Kidney (tissue), 13 donors: ENCODE measurements at regions not wholly inside any gene's neighbourhood (a gene's known extent, or its start where the extent isn't known, plus 50 kb on each side); places are given as distances from the start of the nearest gene placed in this dataset.
"Not testable (repeated sequence)": the region's sequence is repeated elsewhere in the genome, so short reads cannot be mapped to it uniquely, and the experiment has no call there.

Experiments used
- DNase-seq, 5 donors: peaks; one replicate each; pipeline ENCODE4 v3.0.0-alpha.2; 2013 to 2020
- FAIRE-seq: peaks from 2 replicates; lab custom pipeline; 2012; peaks lifted over from hg19 to GRCh38; lab: Jason Lieb, UNC
- H3K27ac ChIP-seq, 2 donors: one replicate each; pipeline ENCODE4 v1.7.0; 2013; ENCODE audit warnings: low read depth in 2 of 2, low read length in 2 of 2, inconsistent platforms in 1 of 2
- H3K27me3 ChIP-seq: one replicate; pipeline ENCODE4 v1.7.1; 2013; ENCODE audit warnings: low read length, inconsistent platforms; ENCODE audit not compliant: control insufficient read depth, insufficient read depth
- H3K36me3 ChIP-seq, 3 donors: one replicate each; pipeline versions ENCODE4 v1.7.0 to v1.7.1; 2013; ENCODE audit warnings: low read length in 3 of 3, control low read depth in 1 of 3, inconsistent platforms in 1 of 3; ENCODE audit not compliant: insufficient read depth in 3 of 3, control insufficient read depth in 2 of 3
- H3K4me1 ChIP-seq, 3 donors: one replicate each; pipeline versions ENCODE4 v1.7.0 to v1.7.1; 2013; ENCODE audit warnings: low read length in 3 of 3, inconsistent platforms in 1 of 3, low read depth in 1 of 3; ENCODE audit not compliant: control insufficient read depth in 2 of 3, insufficient read depth in 2 of 3
- H3K4me3 ChIP-seq, 3 donors: one replicate each; pipeline versions ENCODE4 v1.7.0 to v1.8.1; 2013; ENCODE audit warnings: low read length in 3 of 3, control low read depth in 1 of 3, inconsistent platforms in 1 of 3
- H3K9ac ChIP-seq, 3 donors: one replicate each; pipeline versions ENCODE4 v1.7.0 to v1.7.1; 2013; ENCODE audit warnings: low read length in 3 of 3, control low read depth in 1 of 3, inconsistent platforms in 1 of 3
- H3K9me3 ChIP-seq, 3 donors: one replicate each; pipeline versions ENCODE4 v1.7.0 to v1.7.1; 2013; ENCODE audit warnings: low read length in 3 of 3, control low read depth in 1 of 3, inconsistent platforms in 1 of 3; ENCODE audit not compliant: control insufficient read depth in 2 of 3, insufficient read depth in 1 of 3
- intact Hi-C: fragments of 100-400 bp; cut with DNase I; formaldehyde crosslinking; loops from one replicate; pipeline ENCODE4 v1.11.1; 2022
- TF ChIP-seq, protein P1 (sequence below): IDR thresholded peaks from 3 replicates; pipeline ENCODE4 v1.5.1; 2012; ENCODE audit warnings: mild to moderate bottlenecking, moderate library complexity, borderline replicate concordance; ENCODE audit not compliant: insufficient read depth; ENCODE audit errors: extremely low read depth
- donor health status: control.
- donor health status: control.
- donor health status: control.
- donor health status: control.
- donor health status: control.
- donor health status: DM: yes; HTN: yes; CAD: no.
- donor health status: Normal renal cell carcinoma (clear cell type).

DNA sequence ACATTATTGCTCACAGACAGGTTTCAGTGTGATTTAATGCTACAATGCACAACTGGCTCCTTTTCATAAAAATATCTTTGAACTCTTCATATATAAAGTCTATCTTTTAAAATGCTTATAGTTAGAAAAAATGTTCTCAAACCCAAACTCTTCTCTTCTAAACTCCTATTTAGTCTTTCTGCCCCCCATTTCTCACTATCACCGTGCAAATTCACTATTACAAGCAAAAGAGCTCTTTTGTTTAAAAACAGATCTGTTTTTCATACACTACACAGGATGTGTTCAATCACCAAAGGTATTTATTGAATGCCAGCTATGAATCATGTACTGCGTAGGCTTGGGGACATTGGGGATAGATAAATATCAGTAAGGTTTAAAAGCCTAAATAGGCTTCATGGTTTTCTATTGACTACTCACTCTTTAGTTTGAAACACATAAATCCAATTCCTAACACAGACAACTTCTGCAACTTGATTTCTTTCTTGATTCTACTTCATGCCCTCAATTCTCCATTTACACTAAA lies 692.3 kb downstream of the C12orf50 start:
- Histone ChIP-seq H3K36me3 (no peaks in the 10 kb centered on the region), H3K9ac (no peak overlapping the region), H3K27me3 (no peaks in the 10 kb centered on the region), H3K9me3 (no peaks in the 10 kb centered on the region), H3K27ac (no peak overlapping the region), H3K4me3 (no peak overlapping the region), H3K4me1 (no peaks in the 10 kb centered on the region)
- intact Hi-C loops: no loop called here
- TF ChIP-seq, protein P1, sequence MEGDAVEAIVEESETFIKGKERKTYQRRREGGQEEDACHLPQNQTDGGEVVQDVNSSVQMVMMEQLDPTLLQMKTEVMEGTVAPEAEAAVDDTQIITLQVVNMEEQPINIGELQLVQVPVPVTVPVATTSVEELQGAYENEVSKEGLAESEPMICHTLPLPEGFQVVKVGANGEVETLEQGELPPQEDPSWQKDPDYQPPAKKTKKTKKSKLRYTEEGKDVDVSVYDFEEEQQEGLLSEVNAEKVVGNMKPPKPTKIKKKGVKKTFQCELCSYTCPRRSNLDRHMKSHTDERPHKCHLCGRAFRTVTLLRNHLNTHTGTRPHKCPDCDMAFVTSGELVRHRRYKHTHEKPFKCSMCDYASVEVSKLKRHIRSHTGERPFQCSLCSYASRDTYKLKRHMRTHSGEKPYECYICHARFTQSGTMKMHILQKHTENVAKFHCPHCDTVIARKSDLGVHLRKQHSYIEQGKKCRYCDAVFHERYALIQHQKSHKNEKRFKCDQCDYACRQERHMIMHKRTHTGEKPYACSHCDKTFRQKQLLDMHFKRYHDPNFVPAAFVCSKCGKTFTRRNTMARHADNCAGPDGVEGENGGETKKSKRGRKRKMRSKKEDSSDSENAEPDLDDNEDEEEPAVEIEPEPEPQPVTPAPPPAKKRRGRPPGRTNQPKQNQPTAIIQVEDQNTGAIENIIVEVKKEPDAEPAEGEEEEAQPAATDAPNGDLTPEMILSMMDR: no peak
- DNase-seq: no peak
- FAIRE-seq: no peak

DNA sequence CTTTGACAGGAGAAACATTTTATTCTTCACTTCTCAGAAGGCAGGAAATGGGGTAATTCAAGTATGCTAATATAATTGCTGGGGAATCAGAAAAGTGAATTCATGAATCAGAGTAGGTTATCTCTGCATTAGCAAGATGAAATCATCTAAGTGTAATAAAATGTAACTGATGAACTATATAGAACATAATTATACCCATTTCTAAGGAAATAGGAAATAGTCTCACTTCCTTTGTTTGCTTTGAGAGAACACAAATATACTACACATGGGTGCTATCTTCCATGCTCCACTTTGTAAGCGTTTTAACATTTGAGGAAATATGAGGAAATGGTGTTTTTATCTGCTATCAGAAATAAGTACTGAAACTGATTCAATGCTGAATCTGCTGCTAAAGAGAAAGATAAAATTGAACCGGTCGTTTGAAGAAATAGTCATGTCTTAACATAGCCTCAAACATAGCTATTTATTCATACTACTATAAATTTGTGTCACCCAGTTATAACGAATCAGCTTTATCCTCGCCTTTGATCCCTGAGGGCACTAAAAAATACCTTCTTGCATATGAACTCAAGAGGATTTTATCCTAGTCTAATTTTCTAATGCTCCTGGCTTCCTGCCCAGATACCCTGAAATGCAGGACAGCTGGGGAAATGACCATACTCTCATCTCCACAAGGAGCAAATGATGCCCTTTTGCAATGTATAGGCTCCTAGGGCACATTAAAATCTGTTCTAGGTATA lies 696.0 kb downstream of the C12orf50 start:
- H3K4me3 ChIP-seq: no peak overlapping the region
- DNase-seq: no peak
- no peak overlapping the region for H3K27ac ChIP-seq
- H3K4me1 ChIP-seq: no peaks in the 10 kb centered on the region
- no peaks in the 10 kb centered on the region for H3K27me3 ChIP-seq
- H3K9ac ChIP-seq: no peak overlapping the region
- TF ChIP-seq, protein P1: no peak
- no peaks in the 10 kb centered on the region for H3K36me3 ChIP-seq
- H3K9me3 ChIP-seq: no peaks in the 10 kb centered on the region
- no peak for FAIRE-seq
- intact Hi-C loops: no loop called here

DNA sequence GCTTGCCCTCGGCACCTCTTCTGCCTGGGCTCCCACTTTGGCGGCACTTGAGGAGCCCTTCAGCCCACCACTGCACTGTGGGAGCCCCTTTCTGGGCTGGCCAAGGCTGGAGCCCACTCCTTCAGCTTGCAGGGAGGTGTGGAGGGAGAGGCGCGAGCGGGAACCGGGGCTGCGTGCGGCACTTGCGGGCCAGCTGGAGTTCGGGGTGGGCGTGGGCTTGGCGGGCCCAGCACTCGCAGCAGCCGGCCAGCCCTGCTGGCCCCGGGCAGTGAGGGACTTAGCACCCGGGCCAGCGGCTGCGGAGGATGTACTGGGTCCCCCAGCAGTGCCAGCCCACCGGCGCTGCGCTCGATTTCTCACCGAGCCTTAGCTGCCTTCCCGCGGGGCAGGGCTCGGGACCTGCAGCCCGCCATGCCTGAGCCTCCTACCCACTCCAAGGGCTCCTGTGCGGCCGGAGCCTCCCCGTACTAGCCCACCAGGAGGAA lies 699.1 kb downstream of the C12orf50 start:
- H3K27ac ChIP-seq, H3K9ac ChIP-seq, intact Hi-C loops, H3K27me3 ChIP-seq, H3K36me3 ChIP-seq, H3K4me3 ChIP-seq, FAIRE-seq, DNase-seq, H3K4me1 ChIP-seq, H3K9me3 ChIP-seq: not testable (repeated sequence)

DNA sequence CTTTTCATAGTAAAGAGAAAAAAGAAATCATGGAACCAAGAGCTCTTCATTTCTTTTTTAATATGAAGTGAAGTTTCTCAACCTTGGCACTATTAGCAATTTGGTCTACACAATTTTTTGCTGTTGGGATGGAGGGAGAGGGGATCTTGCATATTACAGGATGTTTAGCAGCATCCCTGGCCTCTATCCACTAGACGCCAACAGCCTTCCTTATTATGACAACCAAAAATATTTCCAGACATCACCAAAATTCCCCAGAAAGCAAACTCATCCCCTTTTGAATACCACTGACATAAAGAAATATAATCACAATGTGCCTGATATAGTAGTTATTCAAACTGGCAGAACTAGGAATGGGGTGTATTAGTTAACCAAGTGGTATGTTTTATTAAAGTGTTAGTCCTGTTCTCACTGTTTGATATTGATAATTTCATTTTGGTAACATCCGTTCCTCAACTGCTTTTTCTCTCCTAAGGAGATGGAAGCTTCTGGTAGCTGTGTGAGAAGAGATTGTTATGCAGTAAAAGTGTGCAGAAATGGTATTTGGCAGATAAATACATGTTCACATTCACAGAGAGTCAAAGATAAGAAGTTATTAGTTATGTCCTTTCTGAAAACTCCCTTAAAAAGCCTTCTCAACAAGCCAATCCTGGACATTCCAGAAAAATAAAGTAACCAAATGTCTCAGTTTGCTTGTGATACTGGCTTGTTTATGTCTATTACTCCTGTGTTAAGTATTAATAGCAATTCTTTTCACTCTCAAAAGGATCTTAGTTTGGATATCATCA lies 699.9 kb downstream of the C12orf50 start:
- Histone ChIP-seq H3K27ac (no peak overlapping the region), H3K4me1 (no peaks in the 10 kb centered on the region), H3K9ac (no peak overlapping the region), H3K9me3 (no peaks in the 10 kb centered on the region), H3K4me3 (no peak overlapping the region), H3K36me3 (no peaks in the 10 kb centered on the region), H3K27me3 (no peaks in the 10 kb centered on the region)
- intact Hi-C loops: no loop called here
- TF ChIP-seq, protein P1: no peak
- FAIRE-seq (no peak), DNase-seq (no peak)
